HG03558 (cell line): ENCODE measurements at regions not wholly inside any gene's neighbourhood (a gene's known extent, or its start where the extent isn't known, plus 50 kb on each side); places are given as distances from the start of the nearest gene placed in this dataset.

Experiments used
- ATAC-seq: cut with Tn5 transposase; IDR thresholded peaks from one replicate; pipeline ENCODE4 v1.9.1; 2021; ENCODE audit warnings: moderate number of reproducible peaks; ENCODE audit not compliant: unreplicated experiment; ENCODE audit errors: extremely low read depth

DNA sequence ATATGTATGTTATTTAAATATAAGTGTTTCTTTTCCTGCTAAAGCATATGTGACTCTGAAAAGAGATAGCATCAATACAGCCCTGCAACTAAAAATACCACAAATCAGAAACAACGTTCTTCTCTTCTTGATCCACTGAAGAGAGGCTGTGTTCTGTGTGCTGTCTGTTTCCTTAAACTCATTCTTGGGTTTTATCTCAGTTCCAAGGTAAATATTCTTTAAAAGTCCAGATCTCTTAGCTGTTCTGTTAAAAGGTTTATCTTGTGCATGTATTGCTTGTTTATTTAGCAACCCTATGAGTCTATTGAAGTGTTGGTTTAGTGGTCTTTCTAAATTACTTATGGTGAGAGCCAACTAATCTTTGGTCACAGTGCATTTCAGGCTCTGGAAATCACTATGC lies 173.3 kb upstream of the NT5C1B start:
- ATAC-seq, result no peak

DNA sequence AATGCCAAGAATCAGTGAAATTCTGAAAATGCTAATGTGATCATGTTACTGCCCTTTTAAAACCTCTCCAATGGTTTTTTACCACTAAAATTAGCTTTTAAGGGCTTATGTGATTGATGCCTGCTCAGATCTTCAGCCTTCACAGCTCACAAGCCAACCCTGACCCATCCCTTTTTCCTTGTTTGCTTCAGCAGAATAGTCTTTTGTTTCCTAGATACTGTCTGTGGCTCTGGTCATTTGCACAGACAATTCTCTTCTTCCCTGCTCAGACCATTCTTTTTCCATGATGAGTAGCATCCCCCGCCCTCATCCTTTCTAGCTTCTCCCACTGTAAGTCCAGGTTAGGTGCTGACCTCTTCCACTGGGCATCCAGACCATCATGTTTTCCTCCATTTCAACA lies 164.9 kb upstream of the NT5C1B start:
- ATAC-seq, result no peak

DNA sequence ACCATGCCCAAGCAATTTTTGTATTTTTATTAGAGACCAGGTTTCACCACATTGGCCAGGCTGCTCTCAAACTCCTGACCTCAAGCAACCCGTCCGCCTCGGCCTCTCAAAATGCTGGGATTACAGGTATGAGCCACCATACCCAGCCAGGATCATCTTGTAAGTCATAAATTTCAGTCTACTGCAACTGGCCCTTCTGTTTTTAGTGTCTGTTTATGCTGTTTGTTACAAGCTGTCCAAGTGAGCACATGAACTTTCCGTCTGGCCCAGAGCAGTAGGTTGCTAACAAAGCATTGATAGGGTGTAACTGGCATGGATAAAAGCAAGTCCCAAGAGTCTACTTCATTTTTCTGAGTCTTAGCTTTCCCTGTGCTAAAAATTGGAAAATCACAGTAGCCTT lies 164.4 kb upstream of the NT5C1B start:
- ATAC-seq, result no peak

- ATAC-seq, result no peak
Measured at GRCh38 chr2:18752667-18753422, 163.5 kb upstream of the NT5C1B start.

DNA sequence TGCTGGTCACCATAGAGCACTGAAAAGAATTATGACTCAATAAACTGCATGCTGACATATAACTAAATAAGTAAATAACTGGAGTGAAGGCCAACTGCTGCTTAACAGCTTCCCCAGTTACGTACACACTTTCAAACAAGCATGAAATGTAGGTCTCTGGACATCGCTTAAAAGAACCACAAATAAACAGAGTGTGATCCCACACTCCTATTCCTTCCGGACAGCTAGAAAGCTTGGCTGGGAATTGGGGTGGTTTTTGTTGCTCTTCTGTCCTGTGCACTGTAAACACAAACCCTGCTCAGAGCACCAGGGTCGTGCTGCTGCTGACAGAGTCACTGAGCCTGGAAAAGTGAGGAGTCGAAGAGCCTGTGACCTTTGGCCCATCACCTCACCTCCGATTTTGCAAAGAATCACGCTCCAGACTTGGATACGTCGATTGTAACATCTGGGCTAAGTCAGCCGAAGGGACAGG lies 162.7 kb upstream of the NT5C1B start:
- no peak for ATAC-seq

- ATAC-seq, result no peak
Measured at GRCh38 chr2:18750672-18751554, 161.5 kb upstream of the NT5C1B start.

GRCh38 chr2:18749912-18750526 lies 160.7 kb upstream of the NT5C1B start:
- no peak for ATAC-seq

DNA sequence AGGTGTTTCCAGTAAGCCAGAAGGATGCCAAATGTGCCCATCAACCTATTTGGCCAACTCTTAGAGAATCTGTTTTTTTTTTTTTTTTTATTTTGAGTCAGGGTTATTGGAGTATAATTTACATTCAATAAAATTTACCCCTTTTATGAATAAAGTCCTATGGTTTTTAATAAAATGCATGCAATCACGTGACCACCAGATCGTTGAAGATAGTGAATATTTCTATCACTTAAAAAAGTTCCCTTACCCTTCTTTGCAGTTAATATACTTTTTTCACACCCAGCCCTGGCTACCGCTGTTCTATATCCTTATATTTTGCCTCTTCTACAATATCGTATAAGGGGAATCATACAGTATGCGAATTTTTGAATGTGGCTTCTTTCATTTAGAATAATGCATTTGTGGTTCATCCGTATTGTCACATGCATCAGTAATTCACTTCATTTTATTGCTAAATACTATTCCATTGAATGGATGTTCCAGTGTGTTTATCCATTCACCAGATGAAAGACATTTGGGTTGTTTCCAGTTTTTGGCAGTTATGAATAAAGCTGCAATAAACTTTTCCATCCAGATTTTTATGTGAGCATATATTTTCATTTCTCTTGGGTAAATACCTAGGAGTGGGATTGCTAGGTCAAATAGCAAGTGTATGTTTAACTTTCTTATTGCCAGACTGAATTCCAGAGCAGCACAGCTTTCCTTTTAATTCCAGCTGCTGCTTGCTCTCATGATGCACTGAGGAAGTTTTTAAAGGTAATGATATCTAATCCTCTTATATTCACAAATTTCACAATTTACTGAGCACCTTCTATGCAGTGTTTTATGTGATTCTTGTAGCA lies 156.3 kb upstream of the NT5C1B start:
- ATAC-seq, result no peak

- no peak for ATAC-seq
Measured at GRCh38 chr2:18741895-18742732, 152.7 kb upstream of the NT5C1B start.

GRCh38 chr2:18741191-18741590 lies 151.8 kb upstream of the NT5C1B start:
- ATAC-seq, result no peak

- ATAC-seq, result no peak
Measured at GRCh38 chr2:18740474-18740881, 151.1 kb upstream of the NT5C1B start.

DNA sequence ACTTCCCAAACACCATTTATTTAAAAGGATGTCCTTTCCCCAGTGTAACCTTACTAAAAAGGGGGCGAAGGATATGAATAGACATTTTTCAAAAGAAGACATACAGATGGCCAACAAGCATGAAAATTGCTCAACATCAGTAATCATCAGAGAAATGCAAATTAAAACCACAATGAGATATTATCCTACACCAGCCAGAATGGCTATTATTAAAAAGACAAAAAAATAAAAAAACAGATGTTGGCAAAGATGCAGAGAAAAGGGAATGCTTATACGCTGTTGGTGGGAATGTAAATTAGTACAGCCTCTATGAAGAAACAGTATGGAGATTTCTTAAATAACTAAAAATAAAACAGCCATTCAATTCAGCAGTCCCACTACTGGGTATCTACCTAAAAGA lies 142.3 kb upstream of the NT5C1B start:
- no peak for ATAC-seq

DNA sequence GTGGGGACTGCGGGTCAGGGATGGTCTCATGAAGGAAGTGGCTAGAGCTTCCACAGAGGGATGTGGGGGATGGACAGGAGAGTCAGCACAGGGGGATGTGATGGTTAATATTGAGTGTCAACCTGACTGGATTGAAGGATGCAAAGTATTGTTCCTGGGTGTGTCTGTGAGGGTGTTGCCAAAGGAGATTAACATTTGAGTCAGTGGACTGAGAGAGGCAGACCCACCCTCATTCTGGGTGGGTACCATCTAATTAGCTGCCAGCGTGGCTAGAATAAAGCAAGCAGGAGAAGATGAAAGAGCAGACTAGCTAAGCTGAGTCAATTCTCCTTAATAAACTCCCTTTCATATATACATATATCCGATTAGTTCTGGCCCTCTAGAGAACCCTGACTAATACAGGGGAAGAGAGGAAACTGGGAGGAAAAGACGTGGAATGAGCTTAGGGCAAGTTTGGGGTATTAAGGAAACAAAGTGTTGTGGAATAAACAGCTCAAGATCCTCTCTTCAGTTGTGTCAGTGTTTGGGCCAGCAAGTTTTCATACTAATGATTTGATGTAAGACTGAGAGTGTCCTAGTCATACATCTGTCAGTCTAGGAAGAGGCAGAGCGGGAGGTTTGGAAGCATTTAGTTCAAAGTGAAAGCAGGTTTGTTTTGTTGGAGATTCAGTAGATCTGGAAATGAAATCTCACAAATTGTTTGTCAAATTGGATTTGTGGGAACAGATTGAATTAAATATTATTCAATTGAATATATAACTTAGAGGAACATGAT lies 135.2 kb upstream of the NT5C1B start:
- ATAC-seq, result no peak

GRCh38 chr2:18723219-18723618 lies 133.8 kb upstream of the NT5C1B start:
- ATAC-seq, result no peak

DNA sequence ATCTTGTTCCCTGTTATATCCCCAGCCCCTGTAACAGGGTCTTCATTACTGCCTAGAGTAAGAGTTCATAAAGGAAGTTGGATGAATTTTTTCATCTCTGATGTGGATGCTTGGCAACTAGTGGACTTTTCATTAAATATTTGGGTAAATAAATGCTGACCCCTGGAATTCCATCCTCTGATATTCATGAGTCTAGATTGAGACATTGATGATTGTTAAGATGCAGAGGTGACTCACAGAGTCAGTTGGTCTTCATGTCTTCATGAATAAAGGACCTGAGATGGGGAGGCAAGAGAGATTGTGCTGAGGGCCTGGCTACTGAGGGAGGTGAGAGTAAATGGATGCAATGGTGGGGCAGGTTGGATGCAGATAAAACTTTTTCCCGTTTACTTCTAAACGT lies 132.7 kb upstream of the NT5C1B start:
- ATAC-seq, result no peak

DNA sequence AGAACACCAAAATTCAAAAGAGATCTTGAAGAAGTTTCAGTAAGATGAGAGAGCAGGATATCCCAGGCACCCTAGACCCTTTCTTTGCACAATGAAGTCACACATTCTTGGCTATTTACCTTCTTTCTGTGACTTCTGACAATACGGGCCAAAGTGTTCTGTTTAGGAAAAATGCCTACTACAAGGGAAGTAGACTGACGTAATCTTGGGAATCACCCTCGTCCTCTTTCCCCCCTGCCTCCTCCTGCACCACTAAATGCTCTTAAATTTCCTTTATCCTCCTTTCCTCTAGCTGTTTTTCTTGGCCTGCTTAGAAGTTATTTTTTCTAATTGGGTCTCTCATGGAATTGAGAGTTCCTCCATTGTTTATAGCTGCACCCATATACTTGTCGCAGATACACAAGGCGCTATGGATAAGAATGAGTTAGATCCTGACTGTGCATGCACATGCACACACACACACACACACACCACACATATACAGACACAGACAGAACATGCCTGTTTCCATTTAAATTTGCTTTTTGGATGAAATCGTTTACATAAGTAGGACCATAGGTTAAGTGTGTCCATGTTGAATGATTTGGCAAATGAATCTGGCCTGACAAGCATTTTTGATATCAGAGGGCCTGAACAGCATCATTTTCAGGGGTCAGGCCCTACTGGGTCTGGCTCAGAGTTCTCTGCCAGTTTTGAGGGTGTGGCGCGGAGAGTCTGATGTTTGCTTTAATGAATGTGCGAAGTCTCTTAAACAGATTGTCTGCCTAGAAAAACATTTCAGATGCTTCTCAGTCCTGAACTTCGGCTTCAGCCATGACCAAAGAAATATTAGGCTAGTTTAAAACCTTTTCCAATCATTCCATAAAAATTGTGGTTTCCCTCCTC lies 131.9 kb upstream of the NT5C1B start:
- no peak for ATAC-seq

- no peak for ATAC-seq
Measured at GRCh38 chr2:18719978-18720775, 130.8 kb upstream of the NT5C1B start.
